ENCODE measurements at regions not wholly inside any gene's neighbourhood (a gene's known extent, or its start where the extent isn't known, plus 50 kb on each side); places are given as distances from the start of the nearest gene placed in this dataset.
"Not testable (repeated sequence)": the region's sequence is repeated elsewhere in the genome, so short reads cannot be mapped to it uniquely, and the experiment has no call there.

DNA sequence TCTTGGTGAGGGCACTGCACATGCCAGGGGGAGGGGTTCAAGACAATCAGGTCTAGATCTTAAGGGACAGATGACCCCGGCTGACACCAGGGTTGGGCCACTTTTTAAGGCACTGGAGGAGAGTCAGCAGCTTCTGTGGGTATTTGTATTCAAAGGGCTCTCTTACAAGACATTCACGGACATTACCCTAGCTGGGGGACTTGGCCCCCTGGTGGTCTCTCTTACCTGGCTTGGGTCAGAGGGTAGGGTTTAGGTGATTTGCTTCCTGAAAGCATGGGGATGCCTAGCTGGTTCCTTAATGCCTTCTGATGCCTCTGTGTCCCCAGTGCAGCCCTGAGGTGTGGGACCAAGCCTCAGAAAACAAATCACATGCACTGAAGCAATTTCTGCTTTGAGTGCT, 354.7 kb downstream of the CDC5L start:
- DNase-seq (ENCODE audit: low read depth) = no peak

DNA sequence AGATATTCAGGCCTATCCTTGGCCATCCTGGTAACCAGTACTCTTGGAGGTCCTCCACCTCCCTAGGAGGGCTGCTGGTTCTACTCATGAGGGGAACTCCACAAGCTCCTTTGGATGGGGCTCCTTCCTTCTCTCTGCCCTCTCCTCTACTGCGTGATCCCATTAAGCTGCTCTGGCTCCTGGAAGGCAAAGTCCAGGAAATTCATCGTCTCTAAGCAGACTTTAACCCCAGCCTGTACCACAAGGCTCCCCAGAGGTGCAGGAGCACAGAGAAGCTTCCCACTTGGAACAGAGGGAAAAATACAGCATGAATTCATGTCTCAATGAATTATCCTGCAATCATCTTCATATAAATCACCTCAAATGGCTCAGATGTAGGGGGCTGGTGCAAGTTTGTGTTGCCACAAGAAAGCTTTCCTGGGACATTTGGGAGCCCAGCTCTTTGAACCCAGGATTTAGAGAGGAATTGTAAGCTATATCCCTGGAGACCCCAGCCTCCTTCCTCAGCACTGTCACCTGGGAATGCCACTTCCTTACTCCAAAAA, 355.4 kb downstream of the CDC5L start:
- no peak for DNase-seq (ENCODE audit: low read depth)

DNA sequence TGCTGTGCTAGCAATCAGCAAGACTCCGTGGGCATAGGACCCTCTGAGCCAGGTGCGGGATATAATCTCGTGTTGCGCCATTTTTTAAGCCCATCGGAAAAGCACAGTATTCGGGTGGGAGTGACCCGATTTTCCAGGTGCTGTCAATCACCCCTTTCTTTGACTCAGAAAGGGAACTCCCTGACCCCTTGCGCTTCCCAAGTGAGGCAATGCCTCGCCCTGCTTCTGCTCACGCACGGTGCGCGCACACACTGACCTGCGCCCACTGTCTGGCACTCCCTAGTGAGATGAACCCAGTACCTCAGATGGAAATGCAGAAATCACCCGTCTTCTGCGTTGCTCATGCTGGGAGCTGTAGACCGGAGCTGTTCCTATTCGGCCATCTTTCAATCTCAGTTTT, 372.6 kb downstream of the CDC5L start:
- DNase-seq (ENCODE audit: low read depth) = not testable (repeated sequence)

DNA sequence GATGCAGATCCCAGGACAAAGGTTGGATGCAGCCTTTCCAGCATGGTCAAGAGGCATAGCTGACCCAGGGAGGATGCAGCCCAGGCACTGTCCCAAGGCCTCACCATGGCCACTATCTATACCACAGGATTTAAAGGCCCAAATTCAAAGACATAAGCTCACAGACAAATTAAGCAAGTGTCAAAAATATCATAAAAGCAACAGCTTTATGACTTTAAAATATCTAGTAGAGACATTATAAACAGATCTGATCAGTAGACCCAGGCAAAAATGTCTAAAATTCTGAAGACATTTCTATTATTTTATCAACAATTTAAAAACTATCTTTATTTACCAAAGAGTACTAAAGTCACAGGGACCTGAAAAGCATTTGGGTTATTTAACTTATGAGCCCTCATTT, 373.5 kb downstream of the CDC5L start:
- DNase-seq (ENCODE audit: low read depth) = no peak

DNA sequence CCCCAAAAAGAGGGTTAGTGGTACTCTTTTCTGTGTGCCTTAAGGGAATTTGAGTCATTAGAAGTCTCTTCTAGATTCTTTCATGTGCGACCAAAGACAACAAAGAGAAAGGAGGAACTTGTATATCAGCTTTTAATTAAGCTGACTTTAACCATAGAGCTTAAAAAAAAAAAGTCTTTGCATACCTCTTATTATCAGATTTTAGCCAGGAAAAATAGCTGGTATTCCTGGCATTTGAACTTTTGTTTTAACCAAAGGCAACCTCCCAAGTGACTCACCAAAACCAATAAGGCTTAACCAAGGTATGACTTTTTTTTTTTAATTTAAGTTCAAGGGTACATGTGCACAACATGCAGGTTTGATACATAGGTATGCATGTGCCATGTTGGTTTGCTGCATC, 375.0 kb downstream of the CDC5L start:
- no peak for DNase-seq (ENCODE audit: low read depth)

DNA sequence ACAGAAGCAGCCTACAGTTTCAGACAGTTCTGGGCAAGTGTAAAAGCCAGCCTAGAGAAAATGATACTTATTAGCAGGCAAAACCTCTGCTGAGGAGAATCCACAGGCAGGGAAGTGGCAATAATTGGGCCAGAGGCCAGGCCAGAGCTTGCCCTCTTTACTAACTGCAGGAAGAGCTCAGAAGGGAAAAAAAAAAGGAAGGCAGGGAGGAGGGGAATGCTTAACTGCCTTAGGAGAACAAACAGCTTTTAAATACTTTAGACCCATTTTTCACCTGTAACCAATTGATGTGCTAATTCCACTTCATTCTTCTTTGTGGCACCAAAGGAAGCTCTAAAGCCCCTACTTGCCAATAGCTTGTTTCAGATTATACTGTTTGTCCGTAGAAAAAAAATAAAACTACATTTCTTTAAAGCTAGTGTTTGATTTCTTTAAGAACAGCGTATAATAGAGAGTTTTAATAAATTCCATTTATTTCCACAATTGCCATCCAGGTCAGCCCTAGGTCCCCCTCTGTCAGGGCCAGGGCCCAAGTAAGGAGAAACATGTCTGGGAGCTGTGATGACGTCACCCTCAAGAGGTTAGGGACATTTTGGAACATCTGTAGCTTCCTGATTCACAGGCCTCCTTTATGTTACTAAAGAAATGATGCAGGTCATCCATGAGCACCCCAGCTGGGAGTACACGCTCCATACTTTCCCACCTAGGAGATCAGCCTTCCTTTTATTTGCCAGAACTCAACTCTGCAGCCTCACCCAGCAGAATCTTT, 384.3 kb downstream of the CDC5L start:
- no peak for DNase-seq (ENCODE audit: low read depth)

DNA sequence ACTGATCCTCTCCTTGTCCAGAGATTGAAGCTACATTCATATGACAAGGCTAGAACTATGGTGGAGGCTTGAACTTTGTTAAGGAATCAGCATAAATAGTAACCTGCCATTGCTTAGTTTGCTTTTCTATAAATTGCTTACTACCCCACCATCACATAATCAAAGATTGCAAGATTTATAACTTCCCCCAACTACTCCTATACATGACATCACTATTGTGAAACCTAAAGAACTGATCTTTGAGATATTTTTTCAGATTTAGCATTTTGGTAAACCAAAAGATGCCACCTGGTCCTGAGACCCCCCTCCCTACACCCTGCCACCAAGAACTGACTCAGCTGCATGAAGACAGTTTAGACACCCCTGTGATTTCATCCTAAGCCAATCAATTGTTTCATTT, 385.3 kb downstream of the CDC5L start:
- no peak for DNase-seq (ENCODE audit: low read depth)

DNA sequence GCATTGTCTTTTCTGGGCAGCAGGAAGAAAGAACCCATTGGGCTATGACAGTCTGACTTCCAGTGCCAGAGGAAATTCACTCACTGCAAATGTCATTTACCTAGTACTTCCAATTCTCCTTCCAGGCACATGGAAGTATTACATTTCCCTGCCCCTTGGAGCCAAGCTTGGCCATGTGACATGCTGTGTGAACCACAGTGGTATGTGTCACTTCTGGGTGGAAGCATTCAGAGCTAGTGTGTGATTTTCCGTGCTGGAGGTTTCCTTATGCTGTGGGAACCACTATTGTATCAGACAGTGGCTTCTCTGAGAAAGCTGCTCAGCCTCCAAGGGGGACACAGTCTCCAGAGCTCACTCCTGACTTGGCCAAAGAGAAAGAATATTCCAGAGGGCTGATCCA, 387.6 kb downstream of the CDC5L start:
- DNase-seq (ENCODE audit: low read depth) = no peak

DNA sequence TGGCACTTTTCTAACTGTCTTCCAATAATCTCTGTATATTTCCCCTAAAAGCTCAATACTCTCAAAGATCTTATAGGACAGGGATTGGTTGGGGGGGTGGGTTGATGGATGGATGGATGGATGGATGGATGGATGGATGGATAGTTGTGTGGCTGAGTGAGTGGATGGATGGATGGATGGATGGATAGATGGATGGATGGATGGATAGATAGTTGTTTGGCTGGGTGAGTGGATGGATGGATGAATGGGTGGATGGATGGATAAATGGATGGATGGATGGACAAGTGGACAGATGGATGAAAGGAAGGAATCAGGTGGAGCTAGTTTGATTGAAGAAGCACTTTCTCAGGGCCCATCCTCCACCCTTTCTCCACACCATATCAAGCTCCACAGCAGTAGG, 388.8 kb downstream of the CDC5L start:
- DNase-seq (ENCODE audit: low read depth) = no peak

DNA sequence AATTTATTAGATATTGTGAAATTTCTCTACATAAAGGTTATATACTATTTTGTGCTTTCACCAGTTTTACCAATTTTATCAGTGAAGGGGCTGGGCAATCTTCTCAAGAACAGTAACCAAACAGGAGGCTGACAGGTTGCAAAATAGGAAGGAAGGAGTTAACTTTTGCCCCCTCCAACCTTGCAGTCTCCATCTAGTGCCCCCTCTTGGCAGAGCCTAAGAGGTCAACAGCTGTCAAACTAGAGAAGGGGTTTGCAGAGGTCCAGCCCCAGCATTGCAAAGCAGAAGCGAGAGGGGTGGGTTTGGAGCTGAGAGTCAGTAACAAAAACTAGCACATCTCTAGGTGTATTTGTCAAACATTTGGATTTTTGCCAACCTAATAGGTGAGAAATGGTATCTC, 391.0 kb downstream of the CDC5L start:
- DNase-seq (ENCODE audit: low read depth) = no peak

Data from activated T-helper 1 cell treated with Interleukin-2 at 50 U/mL for 16 hours (primary cell).